ENCODE measurements at regions not wholly inside any gene's neighbourhood (a gene's known extent, or its start where the extent isn't known, plus 50 kb on each side); places are given as distances from the start of the nearest gene placed in this dataset.
"Not testable (repeated sequence)": the region's sequence is repeated elsewhere in the genome, so short reads cannot be mapped to it uniquely, and the experiment has no call there.

DNA sequence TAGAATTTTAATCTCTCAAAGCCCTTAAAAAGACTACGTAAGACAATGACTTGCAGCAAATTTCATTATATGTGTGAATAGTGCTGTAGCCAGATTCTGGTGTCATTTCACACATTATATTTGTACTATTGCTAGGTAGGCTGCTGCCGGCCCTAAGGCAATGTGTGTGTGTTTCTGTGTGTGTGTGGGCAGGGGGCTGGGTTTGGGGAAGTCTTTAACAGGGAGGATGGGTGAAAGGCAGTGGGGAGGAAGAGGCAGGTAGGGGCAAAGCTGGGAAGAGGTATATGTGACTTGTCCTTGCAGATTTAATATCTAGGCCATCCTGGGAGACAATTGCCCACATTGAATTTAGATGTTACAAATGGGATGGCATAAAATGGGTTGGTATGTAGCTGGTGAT, 130.8 kb downstream of the MACIR start:
- H3K9me1 ChIP-seq (replicated peaks; ENCODE audit: control insufficient read depth, extremely low read depth, insufficient read depth, low read length) = no peaks in the 10 kb centered on the region
- no peak for FAIRE-seq
- CTCF ChIA-PET = no interaction called here
- no peak overlapping the region for H2AFZ ChIP-seq (ENCODE audit: low read depth, low read length)
- dilution Hi-C loops (cut with MboI; ENCODE audit: extremely low pct_ligation_motif_present, low sequenced_read_pairs) (no loop called here), intact Hi-C loops (cut with micrococcal nuclease) (no loop called here)
- TF ChIP-seq EZH2 (IDR thresholded peaks at IDR 0.05; ENCODE audit: borderline replicate concordance, low read depth, low read length, severe bottlenecking) = no peak
- H3K27me3 ChIP-seq (ENCODE audit: control insufficient read depth in 2 of 2, insufficient read depth in 2 of 2, low read length in 2 of 2) = peaks cover 2% of the 10 kb centered on the region in 2 experiments
- H3K4me3 ChIP-seq (replicated peaks in 1 of 3; ENCODE audit: insufficient read depth in 1 of 3, low read depth in 1 of 3, low read length in 3 of 3) = no peak overlapping the region
- H3K79me2 ChIP-seq (ENCODE audit: control insufficient read depth, insufficient read depth, low read length) = no peaks in the 10 kb centered on the region
- H3K9ac ChIP-seq (replicated peaks; ENCODE audit: extremely low read depth, insufficient read depth, low read length) = no peak overlapping the region
- no peaks in the 10 kb centered on the region for H4K20me1 ChIP-seq (replicated peaks; ENCODE audit: control insufficient read depth, extremely low read depth, insufficient read depth, low read length)
- H3K36me3 ChIP-seq (ENCODE audit: control insufficient read depth in 2 of 2, extremely low read depth in 1 of 2, insufficient read depth in 2 of 2, low read length in 2 of 2) = no peaks in the 10 kb centered on the region
- H3K4me1 ChIP-seq (ENCODE audit: control insufficient read depth, extremely low read depth, insufficient read depth, low read length) = no peaks in the 10 kb centered on the region
- POLR2A ChIA-PET = no interaction called here
- no peak overlapping the region for H3K4me2 ChIP-seq (ENCODE audit: insufficient read depth, low read length)
- no TSS peak for BruUV-seq (replicated peaks)
- no peaks in the 10 kb centered on the region for H3K9me3 ChIP-seq (replicated peaks; ENCODE audit: control insufficient read depth, insufficient read depth, low read length)
- DNase-seq (ENCODE audit: low read depth, low spot score) = no peak
- H3K27ac ChIP-seq (ENCODE audit: insufficient read depth, low read depth, low read length) = no peak overlapping the region

DNA sequence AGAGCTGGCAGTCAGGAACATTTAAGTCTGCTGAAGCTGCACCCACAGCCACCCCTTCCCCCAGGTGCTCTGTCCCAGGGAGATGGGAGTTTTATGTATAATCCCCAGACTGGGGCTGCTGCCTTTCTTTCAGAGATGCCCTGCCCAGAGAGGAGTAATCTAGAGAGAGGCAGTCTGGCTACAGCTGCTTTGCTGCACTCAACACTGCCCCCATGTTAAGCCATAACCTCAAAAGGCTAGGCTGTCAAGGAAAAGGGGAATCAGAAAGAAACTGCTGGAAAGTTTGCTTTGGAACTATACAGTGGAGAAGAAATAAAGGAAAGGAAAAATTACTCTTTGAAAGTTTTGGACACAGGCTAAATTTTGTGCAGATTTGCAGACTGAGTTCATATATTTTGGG, 127.2 kb downstream of the MACIR start:
- TF ChIP-seq EZH2 (IDR thresholded peaks at IDR 0.05; ENCODE audit: borderline replicate concordance, low read depth, low read length, severe bottlenecking) (no peak), POLR2A (IDR thresholded peaks at IDR 0.05; ENCODE audit: low read depth, low read length) (no peak), MYC (IDR thresholded peaks at IDR 0.05; ENCODE audit: low read depth, low read length) (no peak), JUN (IDR thresholded peaks at IDR 0.05; ENCODE audit: borderline replicate concordance, insufficient read depth, insufficient read length, low read depth) (no peak), POLR2AphosphoS5 (IDR thresholded peaks at IDR 0.05; ENCODE audit: insufficient read depth, low read depth, low read length) (no peak), FOS (IDR thresholded peaks at IDR 0.05; ENCODE audit: borderline replicate concordance, insufficient read depth, low read length) (no peak), GATA2 (IDR thresholded peaks at IDR 0.05; ENCODE audit: insufficient read depth, insufficient read length, low read depth, low read length) (no peak)
- TF ChIP-seq, protein P1, sequence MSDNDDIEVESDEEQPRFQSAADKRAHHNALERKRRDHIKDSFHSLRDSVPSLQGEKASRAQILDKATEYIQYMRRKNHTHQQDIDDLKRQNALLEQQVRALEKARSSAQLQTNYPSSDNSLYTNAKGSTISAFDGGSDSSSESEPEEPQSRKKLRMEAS (IDR thresholded peaks at IDR 0.05; ENCODE audit: insufficient read depth, insufficient read length) = no peak
- TF ChIP-seq, protein P2, sequence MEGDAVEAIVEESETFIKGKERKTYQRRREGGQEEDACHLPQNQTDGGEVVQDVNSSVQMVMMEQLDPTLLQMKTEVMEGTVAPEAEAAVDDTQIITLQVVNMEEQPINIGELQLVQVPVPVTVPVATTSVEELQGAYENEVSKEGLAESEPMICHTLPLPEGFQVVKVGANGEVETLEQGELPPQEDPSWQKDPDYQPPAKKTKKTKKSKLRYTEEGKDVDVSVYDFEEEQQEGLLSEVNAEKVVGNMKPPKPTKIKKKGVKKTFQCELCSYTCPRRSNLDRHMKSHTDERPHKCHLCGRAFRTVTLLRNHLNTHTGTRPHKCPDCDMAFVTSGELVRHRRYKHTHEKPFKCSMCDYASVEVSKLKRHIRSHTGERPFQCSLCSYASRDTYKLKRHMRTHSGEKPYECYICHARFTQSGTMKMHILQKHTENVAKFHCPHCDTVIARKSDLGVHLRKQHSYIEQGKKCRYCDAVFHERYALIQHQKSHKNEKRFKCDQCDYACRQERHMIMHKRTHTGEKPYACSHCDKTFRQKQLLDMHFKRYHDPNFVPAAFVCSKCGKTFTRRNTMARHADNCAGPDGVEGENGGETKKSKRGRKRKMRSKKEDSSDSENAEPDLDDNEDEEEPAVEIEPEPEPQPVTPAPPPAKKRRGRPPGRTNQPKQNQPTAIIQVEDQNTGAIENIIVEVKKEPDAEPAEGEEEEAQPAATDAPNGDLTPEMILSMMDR (IDR thresholded peaks at IDR 0.05; ENCODE audit: extremely low read depth in 1 of 2, insufficient read depth in 1 of 2, low read depth in 1 of 2, low read length in 2 of 2) = no peak
- Histone ChIP-seq H3K36me3 (ENCODE audit: control insufficient read depth in 2 of 2, extremely low read depth in 1 of 2, insufficient read depth in 2 of 2, low read length in 2 of 2) (no peaks in the 10 kb centered on the region), H3K9me1 (replicated peaks; ENCODE audit: control insufficient read depth, extremely low read depth, insufficient read depth, low read length) (no peaks in the 10 kb centered on the region), H3K27me3 (ENCODE audit: control insufficient read depth in 2 of 2, insufficient read depth in 2 of 2, low read length in 2 of 2) (peaks cover 2% of the 10 kb centered on the region in 2 experiments), H3K4me2 (ENCODE audit: insufficient read depth, low read length) (no peak overlapping the region), H3K4me1 (ENCODE audit: control insufficient read depth, extremely low read depth, insufficient read depth, low read length) (no peaks in the 10 kb centered on the region), H3K9ac (replicated peaks; ENCODE audit: extremely low read depth, insufficient read depth, low read length) (no peak overlapping the region), H4K20me1 (replicated peaks; ENCODE audit: control insufficient read depth, extremely low read depth, insufficient read depth, low read length) (no peaks in the 10 kb centered on the region), H2AFZ (ENCODE audit: low read depth, low read length) (no peak overlapping the region), H3K9me3 (replicated peaks; ENCODE audit: control insufficient read depth, insufficient read depth, low read length) (no peaks in the 10 kb centered on the region), H3K4me3 (replicated peaks in 1 of 3; ENCODE audit: insufficient read depth in 1 of 3, low read depth in 1 of 3, low read length in 3 of 3) (no peak overlapping the region), H3K27ac (ENCODE audit: insufficient read depth, low read depth, low read length) (no peak overlapping the region), H3K79me2 (ENCODE audit: control insufficient read depth, insufficient read depth, low read length) (no peaks in the 10 kb centered on the region)
- FAIRE-seq (no peak), DNase-seq (ENCODE audit: low read depth, low spot score) (no peak)
- ChIA-PET POLR2A (no interaction called here), CTCF (interaction anchor here (1.0 kb wide), 1 partner anchor 73 kb away, joined by 3 read pairs; no protein-coding TSS in a partner anchor)
- intact Hi-C loops (cut with micrococcal nuclease) (no loop called here), dilution Hi-C loops (cut with MboI; ENCODE audit: extremely low pct_ligation_motif_present, low sequenced_read_pairs) (no loop called here)
- BruUV-seq (replicated peaks) = no TSS peak

DNA sequence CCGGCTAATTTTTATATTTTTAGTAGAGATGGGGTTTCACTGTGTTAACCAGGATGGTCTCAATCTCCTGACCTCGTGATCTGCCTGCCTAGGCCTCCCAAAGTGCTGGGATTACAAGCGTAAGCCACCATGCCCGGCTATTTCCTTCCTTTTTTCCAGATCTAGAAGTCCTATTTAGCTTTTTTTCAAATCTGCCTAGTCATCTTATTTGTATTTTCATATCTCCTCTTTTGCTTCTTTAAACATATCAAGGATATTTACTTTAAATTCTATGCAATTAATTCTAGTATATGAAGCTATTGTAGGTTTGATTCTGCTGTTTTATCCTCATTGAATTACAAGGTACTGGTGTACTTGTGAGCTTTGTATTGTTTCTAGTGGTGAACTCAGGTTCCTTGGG, 119.1 kb downstream of the MACIR start:
- H3K9me1 ChIP-seq (replicated peaks; ENCODE audit: control insufficient read depth, extremely low read depth, insufficient read depth, low read length); H3K27ac ChIP-seq (ENCODE audit: insufficient read depth, low read depth, low read length); DNase-seq (ENCODE audit: low read depth, low spot score); intact Hi-C loops (cut with micrococcal nuclease); FAIRE-seq; CTCF ChIA-PET; H3K36me3 ChIP-seq (ENCODE audit: control insufficient read depth in 2 of 2, extremely low read depth in 1 of 2, insufficient read depth in 2 of 2, low read length in 2 of 2); BruUV-seq (replicated peaks); dilution Hi-C loops (cut with MboI; ENCODE audit: extremely low pct_ligation_motif_present, low sequenced_read_pairs); H2AFZ ChIP-seq (ENCODE audit: low read depth, low read length); H3K79me2 ChIP-seq (ENCODE audit: control insufficient read depth, insufficient read depth, low read length); H3K4me2 ChIP-seq (ENCODE audit: insufficient read depth, low read length); H3K4me1 ChIP-seq (ENCODE audit: control insufficient read depth, extremely low read depth, insufficient read depth, low read length); H4K20me1 ChIP-seq (replicated peaks; ENCODE audit: control insufficient read depth, extremely low read depth, insufficient read depth, low read length); H3K4me3 ChIP-seq (replicated peaks in 1 of 3; ENCODE audit: insufficient read depth in 1 of 3, low read depth in 1 of 3, low read length in 3 of 3); H3K27me3 ChIP-seq (ENCODE audit: control insufficient read depth in 2 of 2, insufficient read depth in 2 of 2, low read length in 2 of 2); H3K9ac ChIP-seq (replicated peaks; ENCODE audit: extremely low read depth, insufficient read depth, low read length); H3K9me3 ChIP-seq (replicated peaks; ENCODE audit: control insufficient read depth, insufficient read depth, low read length); POLR2A ChIA-PET: not testable (repeated sequence)

All from endothelial cell of umbilical vein (primary cell).